ENCODE measurements at regions not wholly inside any gene's neighbourhood (a gene's known extent, or its start where the extent isn't known, plus 50 kb on each side); places are given as distances from the start of the nearest gene placed in this dataset.

- no peak for TF ChIP-seq MAX (IDR thresholded peaks at IDR 0.05; ENCODE audit: low read depth, low read length)
- TF ChIP-seq, protein P1, sequence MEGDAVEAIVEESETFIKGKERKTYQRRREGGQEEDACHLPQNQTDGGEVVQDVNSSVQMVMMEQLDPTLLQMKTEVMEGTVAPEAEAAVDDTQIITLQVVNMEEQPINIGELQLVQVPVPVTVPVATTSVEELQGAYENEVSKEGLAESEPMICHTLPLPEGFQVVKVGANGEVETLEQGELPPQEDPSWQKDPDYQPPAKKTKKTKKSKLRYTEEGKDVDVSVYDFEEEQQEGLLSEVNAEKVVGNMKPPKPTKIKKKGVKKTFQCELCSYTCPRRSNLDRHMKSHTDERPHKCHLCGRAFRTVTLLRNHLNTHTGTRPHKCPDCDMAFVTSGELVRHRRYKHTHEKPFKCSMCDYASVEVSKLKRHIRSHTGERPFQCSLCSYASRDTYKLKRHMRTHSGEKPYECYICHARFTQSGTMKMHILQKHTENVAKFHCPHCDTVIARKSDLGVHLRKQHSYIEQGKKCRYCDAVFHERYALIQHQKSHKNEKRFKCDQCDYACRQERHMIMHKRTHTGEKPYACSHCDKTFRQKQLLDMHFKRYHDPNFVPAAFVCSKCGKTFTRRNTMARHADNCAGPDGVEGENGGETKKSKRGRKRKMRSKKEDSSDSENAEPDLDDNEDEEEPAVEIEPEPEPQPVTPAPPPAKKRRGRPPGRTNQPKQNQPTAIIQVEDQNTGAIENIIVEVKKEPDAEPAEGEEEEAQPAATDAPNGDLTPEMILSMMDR (IDR thresholded peaks at IDR 0.05; ENCODE audit: low read depth, low read length): no peak
- TF ChIP-seq MYC (IDR thresholded peaks at IDR 0.05; ENCODE audit: low read depth, low read length): no peak
- TF ChIP-seq POLR2A (IDR thresholded peaks at IDR 0.05; ENCODE audit: extremely low read depth, insufficient read length): no peak
Measured at GRCh38 chrX:40928076-40928475, 157.2 kb upstream of the USP9X start.

Measured in NB4 (cell line).